ENCODE measurements at regions not wholly inside any gene's neighbourhood (a gene's known extent, or its start where the extent isn't known, plus 50 kb on each side); places are given as distances from the start of the nearest gene placed in this dataset.

GRCh38 chr1:68723791-68724190 lies 226.9 kb upstream of the DEPDC1 start:
- Histone ChIP-seq H3K9ac (no peak overlapping the region), H3K4me3 (ENCODE audit: low read depth in 2 of 2, low read length in 1 of 2) (no peak overlapping the region), H3K79me2 (ENCODE audit: insufficient read depth) (no peaks in the 10 kb centered on the region), H3K27me3 (ENCODE audit: insufficient read depth) (no peaks in the 10 kb centered on the region), H4K20me1 (ENCODE audit: insufficient read depth) (no peaks in the 10 kb centered on the region), H3K9me3 (no peaks in the 10 kb centered on the region), H3K4me1 (ENCODE audit: control insufficient read depth in 1 of 2, insufficient read depth in 2 of 2, low read depth in 1 of 2, low read length in 1 of 2) (peaks cover 0 to 6% of the 10 kb centered on the region in 2 experiments; a peak in 2 of 4 replicates), H3K36me3 (replicated peaks in 1 of 2; ENCODE audit: control insufficient read depth in 1 of 2, insufficient read depth in 2 of 2, low read length in 1 of 2) (no peaks in the 10 kb centered on the region), H3K9me2 (peaks cover 3% of the 10 kb centered on the region; the same call in 1 of the 2 replicates), H2AFZ (ENCODE audit: low read depth) (no peak overlapping the region), H3K27ac (ENCODE audit: low read depth in 2 of 2, low read length in 1 of 2) (no peak overlapping the region), H3F3A (replicated peaks; ENCODE audit: insufficient read depth) (no peaks in the 10 kb centered on the region), H3K4me2 (no peak overlapping the region)
- CTCF ChIA-PET = no interaction called here
- DNase-seq = no peak
- TF ChIP-seq NFIC (IDR thresholded peaks at IDR 0.05; ENCODE audit: borderline replicate concordance) = no peak
- TF ChIP-seq TCF12 (IDR thresholded peaks at IDR 0.05) = no peak
- TF ChIP-seq NRF1 (IDR thresholded peaks at IDR 0.05; ENCODE audit: low read depth, low read length) = no peak
- no peak for TF ChIP-seq MXI1 (IDR thresholded peaks at IDR 0.05; ENCODE audit: low read depth, low read length)
- TF ChIP-seq, protein P1, sequence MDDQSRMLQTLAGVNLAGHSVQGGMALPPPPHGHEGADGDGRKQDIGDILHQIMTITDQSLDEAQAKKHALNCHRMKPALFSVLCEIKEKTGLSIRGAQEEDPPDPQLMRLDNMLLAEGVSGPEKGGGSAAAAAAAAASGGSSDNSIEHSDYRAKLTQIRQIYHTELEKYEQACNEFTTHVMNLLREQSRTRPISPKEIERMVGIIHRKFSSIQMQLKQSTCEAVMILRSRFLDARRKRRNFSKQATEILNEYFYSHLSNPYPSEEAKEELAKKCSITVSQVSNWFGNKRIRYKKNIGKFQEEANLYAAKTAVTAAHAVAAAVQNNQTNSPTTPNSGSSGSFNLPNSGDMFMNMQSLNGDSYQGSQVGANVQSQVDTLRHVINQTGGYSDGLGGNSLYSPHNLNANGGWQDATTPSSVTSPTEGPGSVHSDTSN (IDR thresholded peaks at IDR 0.05) = no peak
- 33% methylated on average over 1 of the region's 1 CpG for WGBS (ENCODE audit: low lambda C conversion rate)
- POLR2A ChIA-PET = no interaction called here

DNA sequence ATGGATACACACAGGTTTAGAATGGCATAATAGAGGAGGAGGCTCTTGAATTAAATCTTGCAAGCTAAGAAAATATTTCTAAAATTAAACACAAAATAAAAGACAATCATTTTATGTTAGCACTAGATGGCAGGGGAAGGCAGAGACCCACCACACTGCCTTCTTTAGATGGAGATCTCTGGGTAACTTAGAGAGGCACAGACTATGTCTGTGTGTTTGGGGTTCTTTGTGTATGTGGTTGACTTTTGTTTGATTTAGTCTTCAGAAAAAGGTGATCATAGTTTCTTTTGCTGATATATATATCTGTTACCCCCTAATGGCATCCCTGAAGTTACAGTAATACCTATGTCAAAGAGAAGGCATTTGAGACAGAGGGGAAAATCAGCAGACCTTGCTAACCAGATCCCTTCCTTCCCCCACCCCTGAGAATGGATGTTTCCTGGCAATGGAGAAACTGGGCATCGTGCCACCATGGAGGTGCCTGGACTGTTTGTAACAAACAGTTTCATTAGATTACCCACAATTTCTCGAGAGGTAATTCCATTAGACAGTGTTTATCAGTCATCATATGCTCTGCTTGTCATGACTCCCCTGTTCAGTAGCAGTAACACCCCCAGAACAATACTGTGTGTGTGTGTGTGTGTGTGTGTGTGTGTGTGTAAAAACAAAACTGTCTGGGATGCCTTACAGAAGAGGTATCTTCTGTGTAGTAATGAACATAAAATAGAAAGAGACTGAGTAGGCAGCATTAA lies 228.3 kb upstream of the DEPDC1 start:
- Histone ChIP-seq H3K4me1 (ENCODE audit: control insufficient read depth in 1 of 2, insufficient read depth in 2 of 2, low read depth in 1 of 2, low read length in 1 of 2) (peaks cover 0 to 6% of the 10 kb centered on the region in 2 experiments; a peak in 2 of 4 replicates), H3K9me3 (no peaks in the 10 kb centered on the region), H3K27ac (ENCODE audit: low read depth in 2 of 2, low read length in 1 of 2) (peak overlapping the region in 1 of 2 experiments; percentile 47; a peak in 1 of 4 replicates), H3K4me2 (no peak overlapping the region), H3K27me3 (ENCODE audit: insufficient read depth) (no peaks in the 10 kb centered on the region), H2AFZ (ENCODE audit: low read depth) (no peak overlapping the region), H3K36me3 (replicated peaks in 1 of 2; ENCODE audit: control insufficient read depth in 1 of 2, insufficient read depth in 2 of 2, low read length in 1 of 2) (no peaks in the 10 kb centered on the region), H3F3A (replicated peaks; ENCODE audit: insufficient read depth) (no peaks in the 10 kb centered on the region), H4K20me1 (ENCODE audit: insufficient read depth) (no peaks in the 10 kb centered on the region), H3K4me3 (ENCODE audit: low read depth in 2 of 2, low read length in 1 of 2) (no peak overlapping the region), H3K79me2 (ENCODE audit: insufficient read depth) (no peaks in the 10 kb centered on the region), H3K9me2 (peaks cover 3% of the 10 kb centered on the region; the same call in 1 of the 2 replicates), H3K9ac (no peak overlapping the region)
- CTCF ChIA-PET = no interaction called here
- POLR2A ChIA-PET = no interaction called here
- 0% methylated on average over 2 of the region's 2 CpGs for WGBS (ENCODE audit: low lambda C conversion rate)
- peak; percentile 73 for DNase-seq
- TF ChIP-seq RCOR1 (IDR thresholded peaks at IDR 0.05; ENCODE audit: low read length) (peak; percentile 99), TCF12 (IDR thresholded peaks at IDR 0.05) (peak; percentile 63), TEAD4 (IDR thresholded peaks at IDR 0.05; ENCODE audit: borderline replicate concordance, insufficient read depth) (0 out of 2 replicates have a peak, but pooled peaks have one; percentile 23), MXI1 (IDR thresholded peaks at IDR 0.05; ENCODE audit: low read depth, low read length) (no peak; the same call in 1 of the 2 replicates), FOXJ3 (CRISPR knock-in tag; IDR thresholded peaks at IDR 0.05) (peak; percentile 100), NRF1 (IDR thresholded peaks at IDR 0.05; ENCODE audit: low read depth, low read length) (no peak), GATA2 (CRISPR knock-in tag; IDR thresholded peaks at IDR 0.05) (peak; percentile 99), JUND (IDR thresholded peaks at IDR 0.05) (no peak), GABPA (IDR thresholded peaks at IDR 0.05; ENCODE audit: low read depth) (no peak), CHD2 (IDR thresholded peaks at IDR 0.05; ENCODE audit: low read length, partially characterized antibody) (peak; percentile 94), ELF1 (IDR thresholded peaks at IDR 0.05) (no peak), ZBTB33 (IDR thresholded peaks at IDR 0.05; ENCODE audit: borderline replicate concordance, low read depth) (no peak), FOSL2 (IDR thresholded peaks at IDR 0.05; ENCODE audit: borderline replicate concordance, low read depth) (no peak), EP300 (IDR thresholded peaks at IDR 0.05; ENCODE audit: borderline replicate concordance in 1 of 2, low read depth in 1 of 2, low read length in 1 of 2) (peak in 1 of 2 experiments; percentile 98; a peak in 2 of 4 replicates), MEF2A (IDR thresholded peaks at IDR 0.05; ENCODE audit: borderline replicate concordance, low read depth) (no peak), NFIC (IDR thresholded peaks at IDR 0.05; ENCODE audit: borderline replicate concordance) (peak; percentile 56; the same call in 1 of the 2 replicates), MAX (IDR thresholded peaks at IDR 0.05; ENCODE audit: low read depth) (no peak), POLR2AphosphoS5 (IDR thresholded peaks at IDR 0.05; ENCODE audit: low read depth, low read length) (peak; percentile 60; the same call in 1 of the 2 replicates), RAD21 (IDR thresholded peaks at IDR 0.05; ENCODE audit: low read length) (peak; percentile 15)
- TF ChIP-seq, protein P2, sequence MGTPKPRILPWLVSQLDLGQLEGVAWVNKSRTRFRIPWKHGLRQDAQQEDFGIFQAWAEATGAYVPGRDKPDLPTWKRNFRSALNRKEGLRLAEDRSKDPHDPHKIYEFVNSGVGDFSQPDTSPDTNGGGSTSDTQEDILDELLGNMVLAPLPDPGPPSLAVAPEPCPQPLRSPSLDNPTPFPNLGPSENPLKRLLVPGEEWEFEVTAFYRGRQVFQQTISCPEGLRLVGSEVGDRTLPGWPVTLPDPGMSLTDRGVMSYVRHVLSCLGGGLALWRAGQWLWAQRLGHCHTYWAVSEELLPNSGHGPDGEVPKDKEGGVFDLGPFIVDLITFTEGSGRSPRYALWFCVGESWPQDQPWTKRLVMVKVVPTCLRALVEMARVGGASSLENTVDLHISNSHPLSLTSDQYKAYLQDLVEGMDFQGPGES (IDR thresholded peaks at IDR 0.05; ENCODE audit: low read depth, low read length) = no peak
- TF ChIP-seq, protein P3, sequence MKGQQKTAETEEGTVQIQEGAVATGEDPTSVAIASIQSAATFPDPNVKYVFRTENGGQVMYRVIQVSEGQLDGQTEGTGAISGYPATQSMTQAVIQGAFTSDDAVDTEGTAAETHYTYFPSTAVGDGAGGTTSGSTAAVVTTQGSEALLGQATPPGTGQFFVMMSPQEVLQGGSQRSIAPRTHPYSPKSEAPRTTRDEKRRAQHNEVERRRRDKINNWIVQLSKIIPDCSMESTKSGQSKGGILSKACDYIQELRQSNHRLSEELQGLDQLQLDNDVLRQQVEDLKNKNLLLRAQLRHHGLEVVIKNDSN (IDR thresholded peaks at IDR 0.05; ENCODE audit: borderline replicate concordance, low read depth) = no peak

Data from SK-N-SH (cell line).